ENCODE measurements at regions not wholly inside any gene's neighbourhood (a gene's known extent, or its start where the extent isn't known, plus 50 kb on each side); places are given as distances from the start of the nearest gene placed in this dataset.

DNA sequence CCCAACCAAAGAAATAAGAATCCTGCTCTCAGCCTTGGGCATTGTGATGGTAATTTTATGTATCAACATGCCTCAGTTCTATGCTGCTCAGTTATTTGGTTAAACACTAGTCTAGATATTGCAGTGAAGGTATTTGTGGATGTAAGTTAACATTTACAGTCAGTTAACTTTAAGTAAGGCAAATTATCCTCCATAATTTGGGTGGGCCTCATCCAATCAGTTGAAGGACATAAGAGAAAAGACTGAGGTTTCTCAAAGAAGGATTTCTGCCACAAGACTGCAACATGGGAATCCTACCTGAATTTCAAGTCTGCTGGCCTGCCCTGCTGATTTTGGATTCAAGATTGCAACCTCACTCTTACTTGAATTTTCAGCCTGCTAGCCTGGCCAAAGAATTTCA lies 975.5 kb upstream of the ACVR2A start:
- Histone ChIP-seq H3K9me3 (ENCODE audit: insufficient read depth, low read depth, low read length) (no peaks in the 10 kb centered on the region; the same call in 1 of the 2 replicates), H3K27ac (ENCODE audit: low read length) (no peak overlapping the region), H3K36me3 (ENCODE audit: insufficient read depth, low read depth, low read length) (no peaks in the 10 kb centered on the region), H3K9ac (ENCODE audit: low read depth, low read length) (no peak overlapping the region), H3K27me3 (ENCODE audit: insufficient read depth, low read length) (no peaks in the 10 kb centered on the region), H3K4me3 (ENCODE audit: low read length) (no peak overlapping the region), H3K4me1 (ENCODE audit: insufficient read depth, low read length) (0 out of 2 replicates have a peak, but pooled peaks cover 3% of the 10 kb centered on the region)

DNA sequence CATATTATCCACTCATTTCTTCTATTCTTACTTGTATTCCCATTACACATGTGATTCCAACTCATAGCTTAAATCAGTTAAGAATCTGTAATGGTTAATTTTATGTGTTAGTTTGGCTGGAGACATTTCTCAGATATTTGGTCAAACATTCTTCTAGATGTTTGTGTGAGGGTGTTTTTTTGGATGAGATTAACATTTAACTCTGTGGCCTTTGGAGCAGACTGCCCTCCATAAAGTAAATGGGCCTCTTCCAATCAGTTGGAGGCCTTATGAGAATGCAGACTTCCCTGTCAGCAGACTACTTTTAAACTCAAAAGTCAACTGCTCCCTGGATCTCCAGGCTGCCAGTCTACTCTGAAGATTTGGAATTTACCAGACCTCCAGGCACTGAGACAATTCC lies 976.8 kb upstream of the ACVR2A start:
- no peak overlapping the region for H3K4me3 ChIP-seq (ENCODE audit: low read length)
- no peaks in the 10 kb centered on the region for H3K27me3 ChIP-seq (ENCODE audit: insufficient read depth, low read length)
- no peaks in the 10 kb centered on the region; the same call in 1 of the 2 replicates for H3K9me3 ChIP-seq (ENCODE audit: insufficient read depth, low read depth, low read length)
- H3K9ac ChIP-seq (ENCODE audit: low read depth, low read length) = no peak overlapping the region
- H3K27ac ChIP-seq (ENCODE audit: low read length) = no peak overlapping the region
- 0 out of 2 replicates have a peak, but pooled peaks cover 3% of the 10 kb centered on the region for H3K4me1 ChIP-seq (ENCODE audit: insufficient read depth, low read length)
- no peaks in the 10 kb centered on the region for H3K36me3 ChIP-seq (ENCODE audit: insufficient read depth, low read depth, low read length)

GRCh38 chr2:146867477-146867986 lies 977.3 kb upstream of the ACVR2A start:
- H3K9ac ChIP-seq (ENCODE audit: low read depth, low read length) = no peak overlapping the region
- H3K27me3 ChIP-seq (ENCODE audit: insufficient read depth, low read length) = no peaks in the 10 kb centered on the region
- no peaks in the 10 kb centered on the region for H3K36me3 ChIP-seq (ENCODE audit: insufficient read depth, low read depth, low read length)
- no peak overlapping the region for H3K4me3 ChIP-seq (ENCODE audit: low read length)
- H3K9me3 ChIP-seq (ENCODE audit: insufficient read depth, low read depth, low read length) = no peaks in the 10 kb centered on the region; the same call in 1 of the 2 replicates
- 0 out of 2 replicates have a peak, but pooled peaks cover 3% of the 10 kb centered on the region for H3K4me1 ChIP-seq (ENCODE audit: insufficient read depth, low read length)
- H3K27ac ChIP-seq (ENCODE audit: low read length) = no peak overlapping the region

- Histone ChIP-seq H3K9me3 (ENCODE audit: insufficient read depth, low read depth, low read length) (no peaks in the 10 kb centered on the region), H3K27ac (ENCODE audit: low read length) (peak overlapping the region; percentile 15), H3K4me1 (ENCODE audit: insufficient read depth, low read length) (peaks cover 13% of the 10 kb centered on the region), H3K27me3 (ENCODE audit: insufficient read depth, low read length) (no peaks in the 10 kb centered on the region), H3K9ac (ENCODE audit: low read depth, low read length) (no peak overlapping the region), H3K36me3 (ENCODE audit: insufficient read depth, low read depth, low read length) (no peaks in the 10 kb centered on the region), H3K4me3 (ENCODE audit: low read length) (no peak overlapping the region)
These were observed 990.9 kb upstream of the ACVR2A start for GRCh38 chr2:146853741-146854444.

DNA sequence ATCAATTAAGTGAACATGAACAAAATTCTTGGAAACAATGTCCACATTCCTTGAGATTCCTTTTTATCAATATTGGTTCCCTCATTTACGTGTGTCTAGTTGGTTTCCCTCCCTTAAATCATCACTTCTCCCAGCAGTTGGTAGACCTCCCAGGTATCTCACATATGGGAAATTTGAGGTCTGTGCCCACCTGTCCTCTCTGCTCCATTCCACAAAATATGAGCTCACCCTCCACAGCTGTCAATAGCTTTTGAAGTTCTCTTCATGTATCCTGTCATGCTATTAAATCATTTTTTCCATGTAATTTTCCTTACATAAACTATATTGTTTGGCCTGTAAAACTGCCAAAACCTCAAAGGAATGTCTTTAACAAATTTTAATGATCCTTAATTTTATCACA lies 992.2 kb upstream of the ACVR2A start:
- Histone ChIP-seq H3K4me3 (ENCODE audit: low read length) (no peak overlapping the region), H3K4me1 (ENCODE audit: insufficient read depth, low read length) (peaks cover 18% of the 10 kb centered on the region), H3K27me3 (ENCODE audit: insufficient read depth, low read length) (no peaks in the 10 kb centered on the region), H3K27ac (ENCODE audit: low read length) (no peak overlapping the region), H3K9ac (ENCODE audit: low read depth, low read length) (no peak overlapping the region), H3K36me3 (ENCODE audit: insufficient read depth, low read depth, low read length) (no peaks in the 10 kb centered on the region), H3K9me3 (ENCODE audit: insufficient read depth, low read depth, low read length) (no peaks in the 10 kb centered on the region)

- Histone ChIP-seq H3K36me3 (ENCODE audit: insufficient read depth, low read depth, low read length) (no peaks in the 10 kb centered on the region), H3K9me3 (ENCODE audit: insufficient read depth, low read depth, low read length) (no peaks in the 10 kb centered on the region), H3K27ac (ENCODE audit: low read length) (no peak overlapping the region), H3K4me3 (ENCODE audit: low read length) (no peak overlapping the region), H3K4me1 (ENCODE audit: insufficient read depth, low read length) (peaks cover 19% of the 10 kb centered on the region), H3K9ac (ENCODE audit: low read depth, low read length) (no peak overlapping the region), H3K27me3 (ENCODE audit: insufficient read depth, low read length) (no peaks in the 10 kb centered on the region)
These were observed 994.1 kb upstream of the ACVR2A start for GRCh38 chr2:146850746-146851145.

DNA sequence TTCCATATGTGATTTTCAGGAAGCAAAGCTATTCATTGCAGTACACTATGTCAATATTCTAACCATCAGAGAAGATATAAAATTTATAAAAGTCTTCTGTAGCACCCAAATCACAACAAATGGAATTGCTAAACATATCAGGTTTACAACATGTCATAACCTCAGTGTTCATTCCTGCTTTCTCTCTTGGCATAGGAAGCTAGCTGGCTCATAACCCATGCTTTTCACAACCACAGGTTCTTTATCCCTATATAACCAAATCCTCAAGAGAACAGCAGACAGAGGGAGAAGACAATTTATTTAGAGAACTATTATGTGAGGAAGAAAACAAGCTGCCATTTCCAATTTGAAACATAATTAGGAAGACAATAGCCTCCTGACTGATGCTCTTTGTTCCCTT lies 997.0 kb upstream of the ACVR2A start:
- Histone ChIP-seq H3K4me3 (ENCODE audit: low read length) (no peak overlapping the region), H3K4me1 (ENCODE audit: insufficient read depth, low read length) (peaks cover 6% of the 10 kb centered on the region), H3K9me3 (ENCODE audit: insufficient read depth, low read depth, low read length) (no peaks in the 10 kb centered on the region), H3K27me3 (ENCODE audit: insufficient read depth, low read length) (no peaks in the 10 kb centered on the region), H3K9ac (ENCODE audit: low read depth, low read length) (no peak overlapping the region), H3K27ac (ENCODE audit: low read length) (no peak overlapping the region), H3K36me3 (ENCODE audit: insufficient read depth, low read depth, low read length) (no peaks in the 10 kb centered on the region)

GRCh38 chr2:146844226-146844990 lies 1000.4 kb upstream of the ACVR2A start:
- Histone ChIP-seq H3K9ac (ENCODE audit: low read depth, low read length) (no peak overlapping the region), H3K4me3 (ENCODE audit: low read length) (no peak overlapping the region), H3K9me3 (ENCODE audit: insufficient read depth, low read depth, low read length) (no peaks in the 10 kb centered on the region), H3K36me3 (ENCODE audit: insufficient read depth, low read depth, low read length) (no peaks in the 10 kb centered on the region), H3K27ac (ENCODE audit: low read length) (no peak overlapping the region), H3K4me1 (ENCODE audit: insufficient read depth, low read length) (peaks cover 6% of the 10 kb centered on the region; the same call in 1 of the 2 replicates), H3K27me3 (ENCODE audit: insufficient read depth, low read length) (no peaks in the 10 kb centered on the region)

DNA sequence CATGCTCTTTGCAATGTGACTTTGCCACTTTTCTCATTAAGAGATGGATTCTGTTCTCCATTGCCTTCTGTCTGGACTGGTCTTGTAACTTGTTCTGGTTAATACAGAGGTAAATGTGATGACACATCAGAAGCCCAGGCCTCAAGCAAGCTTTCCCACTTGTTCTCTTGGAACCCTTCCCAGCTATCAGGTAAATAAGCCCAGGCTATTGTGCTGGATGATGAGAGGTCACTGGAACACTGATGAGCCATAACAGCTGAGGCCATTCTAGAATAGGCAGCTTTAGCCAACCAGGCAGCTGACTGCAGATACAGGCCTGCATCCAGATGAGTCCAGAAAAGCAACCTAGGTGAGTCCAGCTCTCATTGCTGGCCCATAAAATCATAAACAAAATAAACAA lies 1007.0 kb upstream of the ACVR2A start:
- Histone ChIP-seq H3K9me3 (ENCODE audit: insufficient read depth, low read depth, low read length) (no peaks in the 10 kb centered on the region), H3K9ac (ENCODE audit: low read depth, low read length) (no peak overlapping the region), H3K27ac (ENCODE audit: low read length) (no peak overlapping the region), H3K4me3 (ENCODE audit: low read length) (no peak overlapping the region), H3K27me3 (ENCODE audit: insufficient read depth, low read length) (no peaks in the 10 kb centered on the region), H3K4me1 (ENCODE audit: insufficient read depth, low read length) (no peaks in the 10 kb centered on the region), H3K36me3 (ENCODE audit: insufficient read depth, low read depth, low read length) (no peaks in the 10 kb centered on the region)

- Histone ChIP-seq H3K4me3 (ENCODE audit: low read length) (no peak overlapping the region), H3K36me3 (ENCODE audit: insufficient read depth, low read depth, low read length) (no peaks in the 10 kb centered on the region), H3K27me3 (ENCODE audit: insufficient read depth, low read length) (no peaks in the 10 kb centered on the region), H3K4me1 (ENCODE audit: insufficient read depth, low read length) (peaks cover 13% of the 10 kb centered on the region; the same call in 1 of the 2 replicates), H3K27ac (ENCODE audit: low read length) (no peak overlapping the region), H3K9ac (ENCODE audit: low read depth, low read length) (no peak overlapping the region), H3K9me3 (ENCODE audit: insufficient read depth, low read depth, low read length) (no peaks in the 10 kb centered on the region)
These were observed 1018.4 kb upstream of the ACVR2A start for GRCh38 chr2:146826388-146826787.

DNA sequence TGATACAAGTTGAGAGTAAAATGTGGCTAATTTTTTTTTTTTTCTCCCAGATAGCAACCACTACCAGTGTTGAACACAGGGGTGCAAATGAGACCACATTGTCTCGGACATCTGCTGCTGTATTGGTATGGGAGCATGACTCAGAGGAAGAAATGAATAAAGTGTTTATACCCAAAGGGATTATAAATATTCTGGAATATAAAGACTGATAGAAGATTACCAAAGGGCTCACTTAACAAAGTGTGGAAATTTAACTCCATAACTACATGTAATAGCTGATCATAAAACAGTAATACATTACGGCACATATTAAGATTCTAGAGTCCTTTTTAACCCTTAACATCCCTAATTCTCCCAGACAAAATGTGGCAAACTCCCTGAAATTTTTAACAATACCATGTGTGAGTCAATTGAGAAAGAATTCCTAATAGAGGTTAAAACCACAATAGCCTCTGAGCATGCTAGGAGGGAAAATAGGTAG lies 1023.0 kb upstream of the ACVR2A start:
- Histone ChIP-seq H3K4me1 (ENCODE audit: insufficient read depth, low read length) (peaks cover 30% of the 10 kb centered on the region; the same call in 1 of the 2 replicates), H3K4me3 (ENCODE audit: low read length) (peak overlapping the region; percentile 6; the same call in 1 of the 2 replicates), H3K9ac (ENCODE audit: low read depth, low read length) (no peak overlapping the region), H3K27ac (ENCODE audit: low read length) (no peak overlapping the region), H3K36me3 (ENCODE audit: insufficient read depth, low read depth, low read length) (no peaks in the 10 kb centered on the region), H3K9me3 (ENCODE audit: insufficient read depth, low read depth, low read length) (no peaks in the 10 kb centered on the region), H3K27me3 (ENCODE audit: insufficient read depth, low read length) (no peaks in the 10 kb centered on the region)
